SK-N-DZ (cell line): ENCODE measurements at regions not wholly inside any gene's neighbourhood (a gene's known extent, or its start where the extent isn't known, plus 50 kb on each side); places are given as distances from the start of the nearest gene placed in this dataset.

ENCODE experiments used
- DNase-seq: peaks from one replicate; pipeline ENCODE4 v3.0.0-alpha.2; 2015; ENCODE audit warnings: low spot score

GRCh38 chr5:105836887-105837286, 1833.8 kb downstream of the EFNA5 start:
- DNase-seq, result no peak

GRCh38 chr5:105836268-105836667, 1834.5 kb downstream of the EFNA5 start:
- DNase-seq, result no peak

- DNase-seq, result peak; percentile 89
Measured at GRCh38 chr5:105828821-105829220, 1841.9 kb downstream of the EFNA5 start.

GRCh38 chr5:105821800-105822199, 1848.9 kb downstream of the EFNA5 start:
- DNase-seq, result no peak

- DNase-seq, result no peak
Measured at GRCh38 chr5:105817914-105818313, 1852.8 kb downstream of the EFNA5 start.

GRCh38 chr5:105817416-105817815, 1853.3 kb downstream of the EFNA5 start:
- no peak for DNase-seq

GRCh38 chr5:105816961-105817360, 1853.8 kb downstream of the EFNA5 start:
- no peak for DNase-seq

- DNase-seq, result no peak
Measured at GRCh38 chr5:105812304-105812703, 1858.4 kb downstream of the EFNA5 start.

GRCh38 chr5:105807951-105808350, 1862.8 kb downstream of the EFNA5 start:
- no peak for DNase-seq

- no peak for DNase-seq
Measured at GRCh38 chr5:105807290-105807689, 1863.4 kb downstream of the EFNA5 start.

GRCh38 chr5:105806596-105806995, 1864.1 kb downstream of the EFNA5 start:
- no peak for DNase-seq

GRCh38 chr5:105803431-105803830, 1867.3 kb downstream of the EFNA5 start:
- no peak for DNase-seq

- DNase-seq, result no peak
Measured at GRCh38 chr5:105794578-105794977, 1876.2 kb downstream of the EFNA5 start.

GRCh38 chr5:105789246-105789645, 1881.5 kb downstream of the EFNA5 start:
- no peak for DNase-seq

GRCh38 chr5:105783811-105784210, 1886.9 kb downstream of the EFNA5 start:
- no peak for DNase-seq

GRCh38 chr5:105782501-105782900, 1888.2 kb downstream of the EFNA5 start:
- no peak for DNase-seq

GRCh38 chr5:105773241-105773640, 1897.5 kb downstream of the EFNA5 start:
- no peak for DNase-seq

GRCh38 chr5:105767267-105767666, 1903.5 kb downstream of the EFNA5 start:
- no peak for DNase-seq

GRCh38 chr5:105762728-105763127, 1908.0 kb downstream of the EFNA5 start:
- DNase-seq, result no peak

GRCh38 chr5:105754056-105754455, 1916.7 kb downstream of the EFNA5 start:
- no peak for DNase-seq

- no peak for DNase-seq
Measured at GRCh38 chr5:105752801-105753200, 1917.9 kb downstream of the EFNA5 start.

GRCh38 chr5:105751908-105752307, 1918.8 kb downstream of the EFNA5 start:
- no peak for DNase-seq

- DNase-seq, result no peak
Measured at GRCh38 chr5:105745111-105745510, 1925.6 kb downstream of the EFNA5 start.

GRCh38 chr5:105740242-105740641, 1930.5 kb downstream of the EFNA5 start:
- no peak for DNase-seq

- DNase-seq, result no peak
Measured at GRCh38 chr5:105739732-105740131, 1931.0 kb downstream of the EFNA5 start.
